Activated naive CD8-positive, alpha-beta T cell treated with anti-CD3 and anti-CD28 coated beads, Interleukin-2, amount 10 ng/mL, durations not matched to agents 7 days and 5 days (primary cell): ENCODE measurements at regions not wholly inside any gene's neighbourhood (a gene's known extent, or its start where the extent isn't known, plus 50 kb on each side); places are given as distances from the start of the nearest gene placed in this dataset.

Experiments
- ATAC-seq: fragments of 150-1000 bp; cut with Tn5 transposase; one replicate; pipeline ENCODE4 v1.10.0; 2021; ENCODE audit warnings: low read depth, moderate library complexity
- POLR2A ChIA-PET: fragments of 350-600 bp; sonication (Branson Sonifier 250); formaldehyde crosslinking; loops from one replicate; lab custom pipeline; 2021; ENCODE audit warnings: antibody characterized with exemption; lab: Charles Lee
- DNase-seq: peaks from one replicate; pipeline ENCODE4 v3.0.0; 2021
- H3K27ac Mint-ChIP-seq: one replicate; pipeline ENCODE4 v1.8.0; 2022; ENCODE audit warnings: mild to moderate bottlenecking, mixed read lengths
- H3K27me3 Mint-ChIP-seq: one replicate; pipeline ENCODE4 v1.8.0; 2022; ENCODE audit warnings: mild to moderate bottlenecking, moderate library complexity, mixed read lengths
- H3K36me3 Mint-ChIP-seq: one replicate; pipeline ENCODE4 v1.8.0; 2021; ENCODE audit warnings: mild to moderate bottlenecking, mixed read lengths
- H3K4me1 Mint-ChIP-seq: one replicate; pipeline ENCODE4 v1.8.0; 2021; ENCODE audit warnings: mixed read lengths
- H3K4me3 Mint-ChIP-seq: one replicate; pipeline ENCODE4 v1.8.0; 2022; ENCODE audit warnings: mild to moderate bottlenecking, moderate library complexity, mixed read lengths
- H3K9me3 Mint-ChIP-seq: one replicate; pipeline ENCODE4 v1.8.0; 2021; ENCODE audit warnings: mixed read lengths

DNA sequence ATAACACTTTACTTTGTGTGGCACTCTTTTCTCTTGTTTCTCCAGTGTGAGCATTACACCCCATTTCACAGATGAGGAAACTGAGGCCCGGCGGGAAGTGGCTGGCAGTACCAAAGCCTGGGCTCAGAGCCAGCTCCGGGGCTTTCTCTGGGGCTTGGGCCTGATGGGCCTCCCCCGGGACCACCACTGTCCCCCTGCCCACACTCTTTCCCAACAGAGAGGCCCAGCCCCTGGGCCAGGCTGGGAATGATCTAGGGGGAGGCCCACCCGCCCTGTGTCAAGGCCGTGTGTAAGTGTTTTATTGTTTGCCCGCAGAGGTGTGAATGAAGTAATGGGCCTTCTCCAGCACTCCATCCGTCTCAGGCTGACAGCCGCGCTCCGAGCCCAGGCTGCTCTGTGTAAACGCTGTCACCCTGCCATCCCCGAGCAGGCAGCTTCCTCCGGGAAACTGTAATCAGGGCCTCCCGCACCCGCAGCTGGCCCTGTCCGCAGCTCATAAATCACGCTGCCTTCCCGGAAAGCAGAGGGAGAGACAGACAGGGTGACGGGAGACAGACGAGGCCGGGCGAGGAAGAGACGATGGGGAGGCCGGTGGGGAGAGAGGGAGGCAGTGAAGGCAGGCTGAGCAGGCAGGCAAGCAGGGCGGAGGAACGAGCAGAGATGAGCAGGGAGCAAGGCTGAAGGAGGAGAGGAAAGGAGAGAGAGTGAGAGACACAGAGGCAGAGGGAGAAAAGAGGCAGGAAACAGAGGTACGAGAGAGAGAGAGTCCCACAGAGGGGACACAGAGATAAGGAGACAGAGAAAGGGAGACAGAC, 109.7 kb upstream of the ZBTB40 start:
- no peak overlapping the region for H3K27ac Mint-ChIP-seq
- H3K27me3 Mint-ChIP-seq: peaks cover 27% of the 10 kb centered on the region

DNA sequence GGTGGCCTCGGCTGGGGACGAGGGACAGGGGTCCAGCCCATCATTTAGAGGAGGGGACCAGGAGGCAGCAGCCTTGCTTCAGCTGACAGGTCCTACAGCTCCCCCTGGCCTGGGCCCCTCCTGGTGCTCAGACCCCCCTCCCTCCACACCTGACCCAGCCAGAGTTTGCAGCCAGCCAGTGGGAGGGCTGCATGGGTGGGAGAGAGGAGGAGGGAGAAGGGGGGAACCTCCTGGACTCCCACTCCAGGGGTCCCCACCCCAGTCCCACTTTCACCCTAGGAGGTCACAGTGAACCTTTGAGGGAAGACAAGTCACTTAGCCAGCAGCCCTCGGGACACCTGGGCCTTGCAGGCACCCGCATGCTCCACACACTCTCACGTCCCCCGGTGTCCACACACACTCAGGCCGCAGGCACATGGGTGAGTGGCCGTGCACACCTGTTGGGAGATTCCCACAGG, 108.9 kb upstream of the ZBTB40 start:
- Mint-ChIP-seq H3K4me1 (peaks cover 3% of the 10 kb centered on the region), H3K9me3 (no peaks in the 10 kb centered on the region), H3K36me3 (no peaks in the 10 kb centered on the region), H3K27ac (no peak overlapping the region), H3K27me3 (peaks cover 30% of the 10 kb centered on the region), H3K4me3 (no peak overlapping the region)
- DNase-seq (no peak), ATAC-seq (no peak)
- POLR2A ChIA-PET: no interaction called here

More for the DNA sequence above, 109.7 kb upstream of the ZBTB40 start:
- POLR2A ChIA-PET: no interaction called here
- ATAC-seq (no peak), DNase-seq (no peak)
- peaks cover 3% of the 10 kb centered on the region for H3K4me1 Mint-ChIP-seq
- no peaks in the 10 kb centered on the region for H3K36me3 Mint-ChIP-seq
- H3K4me3 Mint-ChIP-seq: no peak overlapping the region
- no peaks in the 10 kb centered on the region for H3K9me3 Mint-ChIP-seq

DNA sequence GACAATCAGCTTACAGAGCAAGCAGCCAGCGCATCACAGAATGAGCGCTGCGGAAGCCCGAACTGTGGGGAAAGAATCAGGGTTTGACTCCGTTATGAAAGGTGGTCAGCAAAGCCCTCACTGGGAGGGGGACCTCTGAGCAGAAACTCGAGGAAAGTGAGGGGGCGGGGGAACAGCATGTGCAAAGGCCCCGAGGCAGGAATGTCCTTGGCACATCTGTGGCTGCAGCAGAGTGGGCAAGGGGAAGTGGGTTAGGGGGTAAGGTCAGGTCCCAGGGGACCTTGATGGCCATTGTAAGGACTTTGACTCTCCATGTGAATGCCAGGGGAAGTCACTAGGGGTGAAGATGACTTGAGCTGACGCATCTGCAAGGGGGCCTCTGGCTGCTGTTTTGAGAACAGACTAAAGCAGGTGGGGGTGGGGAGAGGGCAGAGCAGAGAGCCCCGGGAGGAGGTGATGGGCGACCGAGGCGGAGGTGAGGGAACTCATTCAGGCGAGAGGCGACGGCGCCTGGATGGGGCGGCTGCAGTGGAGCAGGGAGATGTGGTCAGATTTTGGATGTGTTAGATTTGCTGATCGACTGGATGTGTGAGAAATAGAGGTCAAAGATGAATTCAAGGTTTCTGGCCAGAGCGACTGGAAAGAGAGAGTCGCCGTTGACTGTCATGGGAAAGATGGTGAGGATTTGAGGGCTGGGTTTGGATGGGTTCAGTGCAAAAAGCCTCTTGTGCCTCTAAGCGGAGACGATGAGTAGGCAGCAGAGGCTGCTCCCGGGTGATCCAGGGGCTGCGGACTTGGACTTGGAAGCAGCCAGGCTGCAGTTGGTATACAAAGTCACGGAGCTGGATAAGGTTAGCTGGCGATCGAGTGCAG, 108.0 kb upstream of the ZBTB40 start:
- Mint-ChIP-seq H3K4me3 (no peak overlapping the region), H3K27me3 (peaks cover 39% of the 10 kb centered on the region), H3K4me1 (peaks cover 6% of the 10 kb centered on the region), H3K9me3 (no peaks in the 10 kb centered on the region), H3K36me3 (no peaks in the 10 kb centered on the region), H3K27ac (no peak overlapping the region)
- ATAC-seq (no peak), DNase-seq (no peak)
- POLR2A ChIA-PET: no interaction called here

DNA sequence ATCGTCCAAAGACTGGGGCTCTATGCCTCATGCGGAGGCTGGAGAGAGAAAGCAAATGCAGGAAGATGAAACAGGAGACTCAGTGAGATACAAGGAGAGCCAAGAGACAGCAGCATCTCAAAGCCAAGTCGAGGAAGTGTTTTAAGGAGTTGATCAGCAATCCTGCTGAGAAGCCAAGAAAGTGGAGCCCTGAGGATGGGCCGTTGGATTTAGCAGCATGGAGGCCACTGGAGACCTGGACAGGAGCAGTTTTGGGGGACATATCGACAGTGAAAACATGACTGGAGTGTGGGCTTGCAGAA, 107.4 kb upstream of the ZBTB40 start:
- H3K9me3 Mint-ChIP-seq: no peaks in the 10 kb centered on the region
- DNase-seq (no peak), ATAC-seq (no peak)
- no peak overlapping the region for H3K4me3 Mint-ChIP-seq
- POLR2A ChIA-PET: no interaction called here
- peaks cover 45% of the 10 kb centered on the region for H3K27me3 Mint-ChIP-seq
- peaks cover 6% of the 10 kb centered on the region for H3K4me1 Mint-ChIP-seq
- no peaks in the 10 kb centered on the region for H3K36me3 Mint-ChIP-seq
- H3K27ac Mint-ChIP-seq: no peak overlapping the region

DNA sequence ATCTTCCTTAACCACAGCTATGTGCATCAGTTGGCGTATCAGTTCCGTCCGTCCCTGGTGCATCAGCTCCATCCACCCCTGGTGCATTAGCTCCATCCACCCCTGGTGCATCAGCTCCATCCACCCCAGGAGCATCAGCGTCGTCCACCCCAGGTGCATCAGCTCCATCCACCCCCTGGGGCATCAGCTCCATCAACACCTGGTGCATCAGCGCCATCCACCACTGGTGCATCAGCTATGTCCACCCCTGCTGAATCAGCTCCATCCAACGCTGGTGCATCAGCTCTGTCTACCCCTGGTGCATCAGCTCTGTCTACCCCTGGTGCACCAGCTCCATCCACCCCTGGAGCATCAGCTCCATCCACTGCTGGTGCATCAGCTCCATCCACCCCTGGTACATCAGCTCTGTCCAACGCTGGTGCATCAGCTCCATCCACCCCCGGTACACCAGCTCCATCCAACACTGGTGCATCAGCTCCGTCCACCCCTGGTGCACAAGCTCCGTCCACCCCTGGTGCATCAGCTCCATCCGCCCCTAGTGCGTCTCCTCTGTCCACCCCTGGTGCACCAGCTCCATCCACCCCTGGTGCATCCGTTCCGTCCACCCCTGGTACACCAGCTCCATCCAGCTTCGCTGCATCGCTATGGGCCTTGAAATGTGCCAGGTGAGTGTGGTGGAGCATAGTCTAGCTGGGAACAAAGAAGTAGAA, 106.6 kb upstream of the ZBTB40 start:
- Mint-ChIP-seq H3K36me3 (no peaks in the 10 kb centered on the region), H3K27me3 (peaks cover 51% of the 10 kb centered on the region), H3K4me3 (no peak overlapping the region), H3K9me3 (no peaks in the 10 kb centered on the region), H3K27ac (no peak overlapping the region), H3K4me1 (peaks cover 7% of the 10 kb centered on the region)
- DNase-seq (no peak), ATAC-seq (no peak)
- POLR2A ChIA-PET: no interaction called here

DNA sequence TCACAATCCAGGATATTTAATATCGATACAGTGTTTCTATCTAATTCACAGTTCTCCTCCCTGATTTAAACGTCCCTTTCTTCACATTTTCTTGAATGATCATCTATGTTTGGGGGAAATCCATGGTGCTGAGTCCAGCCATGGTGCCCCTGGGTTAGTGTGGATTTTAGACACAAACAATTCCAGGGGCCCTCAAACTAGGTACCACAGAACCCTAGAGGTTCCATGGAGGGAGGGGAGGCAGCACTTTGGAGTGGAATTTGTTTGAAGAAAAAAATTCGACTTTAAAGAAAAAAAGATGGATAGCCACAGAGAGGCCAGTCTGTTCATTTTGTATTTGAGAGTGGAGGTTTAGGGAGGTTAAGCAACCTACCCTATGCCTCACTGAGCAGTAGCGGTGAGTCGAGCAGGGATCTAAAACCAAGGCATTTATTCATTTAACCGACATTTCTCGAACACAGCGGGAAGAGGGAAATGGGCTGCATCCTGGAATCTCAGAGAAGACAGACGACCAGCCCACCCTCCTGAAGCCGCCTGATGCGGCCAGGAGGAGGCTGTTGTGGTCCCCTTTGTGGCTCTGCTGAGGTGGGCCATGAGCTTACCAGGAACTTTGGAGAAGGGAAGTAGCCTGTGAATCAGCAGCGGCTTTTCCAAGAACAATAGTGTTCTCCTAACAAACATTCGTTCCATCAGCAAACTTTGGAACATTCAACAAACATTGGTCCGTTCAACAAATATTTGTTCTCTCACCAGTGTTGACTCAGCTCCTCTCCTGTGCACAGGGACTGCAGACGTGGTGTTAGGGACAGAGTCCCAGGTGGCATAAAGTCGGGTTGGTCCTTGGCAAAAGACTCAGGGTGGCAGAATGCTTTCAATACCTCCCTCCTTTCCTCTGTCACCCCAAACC, 103.5 kb upstream of the ZBTB40 start:
- ATAC-seq: no peak
- Mint-ChIP-seq H3K9me3 (no peaks in the 10 kb centered on the region), H3K4me3 (no peak overlapping the region), H3K27me3 (peaks cover 67% of the 10 kb centered on the region), H3K4me1 (peaks cover 6% of the 10 kb centered on the region), H3K27ac (no peak overlapping the region), H3K36me3 (no peaks in the 10 kb centered on the region)
- POLR2A ChIA-PET: no interaction called here
- DNase-seq: no peak

DNA sequence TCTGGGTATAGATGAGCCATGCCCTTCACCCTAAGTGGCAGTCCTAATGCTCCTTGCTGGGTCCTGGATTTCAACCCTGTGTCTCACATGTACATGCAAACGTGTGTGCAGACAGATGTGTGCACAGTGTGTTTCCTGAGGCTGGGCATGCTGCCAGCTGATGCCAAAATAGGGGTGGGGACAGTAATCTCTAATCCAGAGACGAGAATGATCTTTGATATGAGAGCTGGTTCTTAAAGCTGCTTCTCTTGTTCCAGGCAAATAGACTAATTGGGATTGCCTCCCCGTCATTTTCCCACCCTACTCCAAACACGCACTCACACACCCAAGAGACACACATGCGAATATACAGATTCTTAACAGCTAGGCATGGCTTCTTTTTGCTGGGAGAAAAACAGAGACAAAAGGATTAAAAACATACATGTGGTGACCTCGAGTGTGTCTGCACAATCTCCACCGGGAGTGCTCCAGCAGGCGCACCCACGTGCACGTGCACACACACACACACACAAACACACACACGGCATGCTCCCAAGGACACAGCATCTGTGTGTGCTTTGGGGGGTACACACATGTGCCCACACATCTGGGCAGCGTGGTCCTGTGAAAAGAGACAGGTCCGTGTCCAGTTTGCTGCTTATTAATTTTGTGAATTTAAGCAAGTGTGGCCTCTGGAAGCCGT, 102.1 kb upstream of the ZBTB40 start:
- Mint-ChIP-seq H3K9me3 (no peaks in the 10 kb centered on the region), H3K27me3 (peaks cover 69% of the 10 kb centered on the region), H3K36me3 (no peaks in the 10 kb centered on the region), H3K4me1 (peaks cover 6% of the 10 kb centered on the region), H3K27ac (no peak overlapping the region), H3K4me3 (no peak overlapping the region)
- POLR2A ChIA-PET: no interaction called here
- no peak for ATAC-seq
- DNase-seq: no peak

DNA sequence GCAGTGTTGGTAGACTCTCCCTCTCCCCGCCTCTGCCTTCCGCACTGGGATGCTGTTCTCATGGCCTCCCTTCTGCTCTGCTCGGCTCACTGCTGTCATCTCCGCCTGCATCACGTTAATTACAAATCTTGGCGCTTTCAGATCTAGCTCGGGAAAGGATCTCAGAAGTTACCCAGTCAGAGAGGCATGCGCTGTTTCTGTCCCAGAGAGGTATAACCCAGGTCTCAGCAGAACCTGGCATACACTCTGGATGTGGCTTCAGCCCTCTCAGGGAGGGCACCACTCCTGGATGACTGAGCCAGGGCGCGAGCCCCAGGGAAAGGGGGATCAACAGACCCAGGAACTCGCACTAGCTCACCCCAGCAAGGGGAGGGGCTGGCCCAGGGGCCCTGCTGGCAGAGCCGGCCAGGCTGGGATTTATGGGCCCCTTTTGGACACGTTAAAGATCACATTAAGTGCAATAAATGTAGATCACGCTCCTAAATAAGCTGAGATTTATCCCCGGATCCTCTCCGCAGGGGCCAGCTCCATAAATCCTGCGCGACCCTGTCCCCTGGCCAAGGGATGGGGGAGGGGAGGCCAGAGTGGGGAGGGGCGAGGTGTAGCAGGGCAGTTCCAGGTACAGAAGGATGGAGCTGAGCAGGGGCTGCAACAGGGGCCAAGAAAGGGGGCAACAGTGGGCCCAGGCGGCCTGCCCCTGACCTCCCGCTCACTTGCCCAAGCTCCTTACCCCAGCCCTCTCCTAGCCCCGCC, 101.3 kb upstream of the ZBTB40 start:
- no peak overlapping the region for H3K27ac Mint-ChIP-seq
- no peak for ATAC-seq

DNA sequence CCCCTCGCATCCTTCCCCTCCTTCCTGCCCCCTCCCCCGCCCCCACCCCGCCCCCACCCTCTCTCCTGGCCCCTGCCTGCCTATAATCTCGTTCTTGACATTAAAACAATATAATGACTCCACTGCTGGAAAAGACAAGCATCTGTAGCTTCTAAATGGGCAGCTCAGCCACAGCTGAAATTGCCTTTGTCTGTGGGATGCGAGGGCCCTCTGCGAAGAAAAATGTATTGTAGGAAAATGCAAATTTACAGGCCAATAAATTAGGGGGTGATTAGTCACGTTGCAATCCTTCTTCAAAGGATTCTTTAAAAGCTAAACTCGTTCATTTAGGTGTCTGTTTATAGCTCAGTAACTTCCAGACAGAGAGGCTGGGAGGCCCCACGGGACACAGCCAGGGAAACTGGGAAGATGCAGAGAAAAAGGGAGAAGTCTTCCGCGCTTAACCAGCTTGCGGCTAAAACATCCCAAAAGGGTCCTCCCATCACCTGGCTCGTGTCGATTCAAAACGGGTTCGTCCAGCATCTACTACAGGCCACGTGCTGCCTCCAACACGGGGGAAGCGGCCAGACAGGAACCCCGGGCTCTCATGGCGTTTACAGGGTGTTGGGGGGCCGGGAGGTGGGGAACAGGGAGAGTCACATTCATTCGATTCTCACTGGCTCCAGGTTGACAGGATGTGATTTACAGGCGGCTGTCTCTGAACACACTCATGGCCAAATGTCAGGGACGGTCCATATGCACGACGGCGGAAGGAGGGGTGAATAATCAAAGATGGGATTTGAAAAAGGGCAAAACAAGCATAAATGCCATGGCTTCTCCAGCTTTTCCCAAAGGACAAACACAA, 100.5 kb upstream of the ZBTB40 start:
- Mint-ChIP-seq H3K9me3 (no peaks in the 10 kb centered on the region), H3K36me3 (no peaks in the 10 kb centered on the region), H3K4me3 (no peak overlapping the region), H3K27me3 (peaks cover 64% of the 10 kb centered on the region), H3K4me1 (peaks cover 6% of the 10 kb centered on the region), H3K27ac (no peak overlapping the region)
- DNase-seq: no peak
- POLR2A ChIA-PET: no interaction called here
- no peak for ATAC-seq

More for the DNA sequence above, 101.3 kb upstream of the ZBTB40 start:
- no peak for DNase-seq
- POLR2A ChIA-PET: no interaction called here
- Mint-ChIP-seq H3K4me1 (peaks cover 6% of the 10 kb centered on the region), H3K27me3 (peaks cover 66% of the 10 kb centered on the region), H3K4me3 (no peak overlapping the region), H3K9me3 (no peaks in the 10 kb centered on the region), H3K36me3 (no peaks in the 10 kb centered on the region)

DNA sequence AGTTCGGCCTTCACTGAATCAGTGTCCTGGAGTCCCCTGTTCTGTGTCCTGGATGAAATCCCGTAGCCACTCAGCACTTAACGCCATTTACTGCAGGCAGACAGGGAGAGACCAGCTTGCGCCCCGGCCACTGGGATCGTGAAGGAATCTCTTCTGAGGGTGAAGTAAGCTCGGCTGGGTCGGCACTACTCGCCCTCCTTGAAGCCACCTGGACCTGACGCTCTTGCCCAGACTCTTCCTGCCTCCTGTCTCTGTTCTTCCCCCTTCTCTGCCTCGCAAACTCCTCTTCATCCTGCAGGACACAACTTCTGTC, 99.9 kb upstream of the ZBTB40 start:
- DNase-seq (no peak), ATAC-seq (no peak)
- H3K9me3 Mint-ChIP-seq: no peaks in the 10 kb centered on the region
- no peak overlapping the region for H3K4me3 Mint-ChIP-seq
- POLR2A ChIA-PET: no interaction called here
- H3K27me3 Mint-ChIP-seq: peaks cover 64% of the 10 kb centered on the region
- no peak overlapping the region for H3K27ac Mint-ChIP-seq
- H3K36me3 Mint-ChIP-seq: no peaks in the 10 kb centered on the region
- H3K4me1 Mint-ChIP-seq: peaks cover 6% of the 10 kb centered on the region

DNA sequence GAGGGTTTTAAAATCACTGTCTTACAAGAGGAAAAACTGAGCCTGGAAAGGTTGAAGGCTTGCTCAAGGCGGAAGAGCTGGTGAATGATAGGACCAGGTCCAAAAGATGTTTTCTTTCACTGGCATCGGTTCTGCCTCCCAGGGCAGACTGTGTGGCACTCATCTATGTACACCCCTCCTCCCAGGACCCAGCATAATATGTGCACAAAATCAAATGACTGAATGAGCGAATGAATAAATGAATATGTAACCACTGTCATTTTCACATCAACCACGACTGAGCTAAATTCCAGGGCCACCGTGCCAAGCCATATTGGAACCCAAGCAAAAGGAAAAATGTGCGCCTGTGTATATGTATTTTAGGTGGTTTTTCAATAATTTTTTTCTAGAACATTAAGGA, 99.3 kb upstream of the ZBTB40 start:
- Mint-ChIP-seq H3K27ac (no peak overlapping the region), H3K4me1 (peaks cover 6% of the 10 kb centered on the region), H3K36me3 (no peaks in the 10 kb centered on the region), H3K9me3 (no peaks in the 10 kb centered on the region), H3K4me3 (no peak overlapping the region), H3K27me3 (peaks cover 67% of the 10 kb centered on the region)
- POLR2A ChIA-PET: no interaction called here
- no peak for DNase-seq
- no peak for ATAC-seq
